ENCODE measurements at regions not wholly inside any gene's neighbourhood (a gene's known extent, or its start where the extent isn't known, plus 50 kb on each side); places are given as distances from the start of the nearest gene placed in this dataset.

DNA sequence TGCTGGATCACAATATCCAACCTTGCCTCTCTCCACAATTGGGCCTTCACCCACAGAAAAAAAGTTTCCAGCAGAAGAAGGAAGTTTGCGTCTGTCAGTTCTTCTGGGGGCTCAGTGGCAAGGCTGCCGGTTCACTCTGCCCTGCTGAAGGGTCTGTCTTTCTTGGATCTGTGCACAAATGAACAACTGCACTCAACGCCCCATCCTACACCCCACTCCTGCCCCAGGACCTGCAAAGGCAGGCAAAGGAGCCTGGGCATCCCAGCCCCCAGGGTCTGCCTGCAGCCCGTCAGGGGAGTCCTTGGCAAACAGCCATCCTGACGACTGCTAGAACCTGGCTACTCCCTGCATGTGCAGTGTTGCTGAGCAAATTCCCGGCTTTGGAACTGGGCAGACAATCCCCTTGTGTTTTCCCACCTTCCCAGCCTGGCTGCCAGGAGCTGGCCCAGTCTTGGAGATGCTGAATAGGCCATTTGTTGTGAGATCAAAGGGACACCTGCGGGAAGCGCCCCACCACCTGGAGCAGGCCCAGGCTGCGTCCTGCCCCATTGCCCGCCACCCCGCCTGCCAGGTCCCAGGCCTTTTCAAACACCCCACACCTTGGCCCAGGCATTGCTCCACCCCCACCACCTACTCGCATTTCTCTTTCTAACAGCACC is 311.9 kb downstream of the BCL11B start:
- DNase-seq, result no peak

DNA sequence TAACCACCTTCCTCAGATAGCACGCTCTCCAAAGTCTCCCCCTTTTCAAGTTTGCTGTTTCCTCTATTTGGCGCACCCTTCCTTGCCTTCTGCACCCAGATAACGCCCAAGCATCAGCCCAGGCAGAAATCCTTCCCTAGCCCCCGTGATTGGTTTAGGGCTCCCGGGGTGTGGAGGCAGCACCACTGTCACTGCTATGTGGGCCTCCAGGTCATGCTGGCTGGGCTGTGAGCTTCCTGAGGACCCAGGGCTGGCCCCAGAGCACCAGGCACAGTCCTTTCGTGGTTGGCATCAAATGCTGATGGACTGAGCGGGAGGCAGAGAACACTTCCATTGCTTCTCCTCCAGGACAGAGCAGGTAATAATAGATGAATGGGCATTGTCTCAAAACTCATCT is 311.4 kb downstream of the BCL11B start:
- DNase-seq, result no peak

DNA sequence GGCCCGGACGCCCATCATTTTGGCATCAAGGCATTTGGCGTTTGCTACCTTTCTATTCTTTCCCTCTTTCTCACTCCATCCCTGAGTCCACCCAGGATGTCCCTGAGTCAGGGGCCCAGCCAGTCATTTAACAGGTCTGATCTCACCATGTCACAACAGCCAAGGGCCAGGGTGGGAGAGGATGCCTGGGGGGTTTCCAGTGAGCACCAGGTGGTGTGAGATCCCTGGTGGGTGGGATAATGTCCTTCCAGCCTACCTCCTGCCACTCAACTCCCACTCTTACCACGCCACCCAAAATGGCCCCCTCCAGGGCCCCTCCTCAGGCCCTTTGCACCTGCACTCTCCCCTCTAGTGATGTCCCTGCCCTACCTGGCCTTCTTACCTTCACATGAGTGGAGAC is 310.8 kb downstream of the BCL11B start:
- DNase-seq, result no peak

DNA sequence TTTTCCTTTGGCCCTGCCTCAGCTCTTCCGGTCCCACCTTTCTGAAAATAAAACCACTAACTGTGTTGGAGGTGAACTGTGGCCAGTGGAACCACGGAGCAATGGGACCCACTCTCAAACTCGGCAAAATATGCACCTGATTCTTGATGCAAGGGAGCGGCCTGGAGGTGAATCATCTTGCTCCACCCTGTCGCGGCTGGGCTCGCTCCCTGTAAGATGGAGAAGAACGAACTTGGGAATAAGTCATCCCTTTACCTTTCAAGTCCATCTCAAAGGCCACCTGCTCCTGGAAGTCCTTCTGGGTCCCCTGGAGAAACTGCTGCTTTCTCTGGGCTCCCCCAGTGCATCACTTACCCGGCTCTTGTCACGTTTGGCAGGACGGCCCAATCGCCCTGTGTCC is 309.9 kb downstream of the BCL11B start:
- DNase-seq, result no peak

DNA sequence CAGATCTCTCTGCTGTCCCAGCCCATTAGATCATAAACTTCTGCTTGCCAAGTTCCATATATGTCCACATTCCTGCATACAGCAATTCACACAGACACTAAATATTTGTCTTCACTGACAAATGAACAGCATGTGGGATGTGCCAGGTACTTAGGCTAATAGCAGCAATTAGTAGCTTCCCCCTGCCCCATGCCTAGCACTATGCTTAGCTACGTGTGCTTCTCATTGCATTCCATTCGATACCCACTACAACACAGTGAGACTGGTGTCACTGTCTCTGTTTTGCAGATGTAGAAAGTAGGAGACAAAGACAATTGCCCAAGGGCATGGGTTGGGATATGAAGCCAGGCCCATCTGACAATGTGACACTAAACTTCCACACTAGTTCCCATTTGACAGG is 308.4 kb downstream of the BCL11B start:
- no peak for DNase-seq

DNA sequence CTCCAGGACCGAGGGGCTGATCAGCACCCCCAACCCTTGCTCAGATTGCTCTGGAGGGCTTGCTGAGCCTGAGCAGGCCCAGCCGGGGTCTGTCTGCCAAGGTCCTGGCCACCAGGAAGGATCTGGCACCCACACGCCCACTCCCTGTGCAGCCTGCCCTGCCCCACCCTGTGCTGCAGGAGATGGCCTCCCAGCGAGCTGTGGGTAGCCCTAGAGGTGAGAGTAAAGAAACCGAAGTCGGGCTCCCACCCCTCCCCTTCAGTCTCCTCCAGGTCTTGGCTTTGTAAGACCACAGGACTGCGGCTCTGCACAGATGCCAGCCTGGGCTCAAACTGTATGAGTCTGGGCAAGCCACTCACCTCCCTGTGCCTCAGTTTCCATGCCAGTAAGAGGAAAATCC is 307.8 kb downstream of the BCL11B start:
- DNase-seq, result no peak

DNA sequence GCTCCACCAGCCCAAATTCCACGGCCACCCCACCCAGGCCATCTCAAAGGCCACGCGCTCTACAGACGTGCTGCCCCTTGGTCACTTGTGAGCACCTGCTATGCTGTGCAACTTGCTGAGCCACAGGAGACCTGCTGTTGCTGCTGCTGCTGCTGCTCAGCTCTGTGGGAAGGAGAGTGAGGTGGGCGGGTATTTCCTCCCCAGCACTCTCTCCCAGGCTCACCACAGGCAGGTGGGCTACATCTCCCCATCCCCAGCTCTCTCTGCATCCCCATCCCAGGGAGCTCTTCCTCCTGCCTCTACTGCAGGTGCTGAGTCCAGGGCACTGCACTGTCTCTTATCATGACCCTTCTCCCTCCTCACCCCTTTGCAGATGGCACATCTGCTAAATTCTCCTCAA is 306.9 kb downstream of the BCL11B start:
- no peak for DNase-seq

DNA sequence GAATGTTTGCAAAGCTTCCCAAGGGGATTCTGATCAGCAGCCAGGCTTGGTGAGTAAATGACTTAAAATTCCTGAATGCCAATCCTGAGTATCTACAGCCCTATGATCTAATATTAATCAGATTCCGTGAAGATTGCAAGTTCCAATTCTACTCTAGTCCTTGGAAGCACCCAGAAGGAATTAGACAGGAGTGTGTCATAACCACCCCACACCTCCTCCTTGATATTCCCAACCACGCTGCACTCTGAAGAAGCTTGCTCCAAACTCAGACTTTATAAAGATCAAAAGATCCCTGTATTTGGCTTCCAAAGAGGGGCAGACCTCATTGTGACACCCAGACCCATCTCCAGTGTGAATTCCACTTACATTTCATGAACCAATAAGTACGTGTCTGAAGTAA is 306.0 kb downstream of the BCL11B start:
- no peak for DNase-seq

DNA sequence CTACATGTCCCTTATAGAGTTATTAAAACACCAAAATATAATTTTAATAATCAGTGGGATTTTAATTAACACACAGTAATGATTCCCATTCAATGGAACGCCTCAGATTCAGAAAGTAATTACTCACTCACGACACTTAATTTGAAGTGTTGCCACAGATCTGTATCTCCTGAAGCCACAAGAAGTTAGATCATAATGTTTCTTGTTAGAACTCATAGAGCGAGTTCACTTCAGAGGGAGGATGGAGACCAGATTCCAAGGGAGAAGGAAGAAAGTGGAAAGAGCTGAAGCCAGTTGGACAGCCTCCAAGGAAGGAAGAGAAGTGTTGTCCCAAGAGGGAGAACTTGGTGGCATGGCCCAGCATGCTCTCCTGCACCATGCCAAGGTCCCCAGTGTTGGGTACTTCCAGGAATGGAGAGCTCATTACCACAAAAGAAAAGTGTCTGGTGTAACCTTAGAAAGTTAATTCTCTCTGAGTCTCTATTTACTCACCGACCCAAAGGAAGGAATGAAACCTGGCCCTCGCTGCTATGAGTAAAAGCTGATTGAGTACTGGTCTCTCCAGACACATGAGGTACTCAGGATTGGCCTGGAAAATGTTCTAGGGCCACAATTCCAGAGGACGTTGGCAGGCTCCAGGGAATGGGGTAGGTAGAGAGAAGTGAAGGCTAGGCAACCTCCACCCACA is 305.4 kb downstream of the BCL11B start:
- DNase-seq, result no peak

DNA sequence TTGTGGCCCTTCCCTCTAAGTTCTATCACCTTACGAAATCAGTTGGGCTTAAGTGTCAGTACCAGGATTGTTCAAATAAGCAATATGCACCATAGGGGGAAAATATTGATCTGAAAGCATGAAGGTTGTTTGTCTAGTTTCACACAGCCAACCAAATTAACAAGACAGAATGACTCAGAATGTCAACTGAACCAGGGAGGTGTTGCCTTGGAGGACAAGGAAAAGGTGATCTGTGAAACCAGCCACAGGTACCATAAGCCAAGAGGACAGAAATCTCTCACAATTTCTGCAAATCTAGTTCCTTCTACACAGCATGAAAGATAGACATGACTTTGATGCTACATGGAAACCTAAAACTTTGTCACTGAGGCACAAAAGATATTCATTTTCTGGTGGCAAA is 297.9 kb downstream of the BCL11B start:
- DNase-seq, result no peak

DNA sequence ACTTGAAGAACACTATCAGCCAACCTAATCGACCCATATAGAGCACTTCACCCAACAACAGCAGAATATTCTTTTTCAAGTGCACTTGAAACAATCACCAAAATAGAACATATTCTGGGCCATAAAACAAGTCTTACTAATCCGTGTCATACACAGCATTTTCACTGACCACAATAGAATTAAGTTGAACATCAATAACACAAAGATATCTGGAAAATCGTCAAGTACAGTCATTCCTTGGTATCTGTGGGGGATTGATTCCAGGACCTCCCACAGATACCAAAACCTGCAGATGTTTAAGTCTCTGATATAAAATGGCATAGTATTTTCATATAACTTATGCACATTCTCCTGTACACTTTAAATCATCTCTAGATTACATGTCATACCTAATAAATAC is 295.7 kb downstream of the BCL11B start:
- no peak for DNase-seq

DNA sequence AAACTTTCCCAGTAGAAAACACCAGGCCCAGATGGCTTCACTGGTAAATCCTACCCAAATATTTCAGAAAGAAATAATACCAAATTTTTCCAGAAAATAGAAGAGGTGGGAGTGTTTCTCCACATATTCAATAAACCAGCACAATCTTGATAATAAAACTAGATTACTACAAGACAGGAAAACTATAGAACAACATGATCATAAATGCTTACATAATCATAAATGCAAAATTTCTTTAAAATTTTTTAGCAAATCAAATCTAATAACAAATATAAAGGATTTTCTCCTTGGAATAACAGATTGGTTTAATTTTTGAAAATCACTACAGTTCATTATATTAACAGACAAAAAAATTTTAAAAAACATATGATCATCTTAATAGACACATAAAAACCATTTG is 294.5 kb downstream of the BCL11B start:
- no peak for DNase-seq

DNA sequence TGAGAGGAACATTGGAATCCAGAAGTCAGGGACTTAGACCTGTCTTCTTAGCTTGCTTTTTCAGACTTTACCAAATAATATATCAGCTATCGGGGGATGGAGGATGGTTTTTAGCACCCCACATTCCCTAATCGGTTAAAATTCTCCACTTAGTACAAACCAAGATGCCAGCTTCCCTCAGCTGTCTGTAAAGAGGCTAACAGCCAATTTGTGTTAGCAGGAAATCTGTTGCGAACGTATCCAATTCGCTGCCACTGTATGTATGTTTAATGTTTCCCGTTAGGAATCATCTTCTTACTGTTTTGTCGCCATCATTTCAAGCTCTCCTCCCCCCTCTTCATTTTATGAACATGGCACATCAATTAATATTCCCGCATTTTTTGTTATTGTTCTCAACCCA is 289.0 kb downstream of the BCL11B start:
- DNase-seq, result no peak

DNA sequence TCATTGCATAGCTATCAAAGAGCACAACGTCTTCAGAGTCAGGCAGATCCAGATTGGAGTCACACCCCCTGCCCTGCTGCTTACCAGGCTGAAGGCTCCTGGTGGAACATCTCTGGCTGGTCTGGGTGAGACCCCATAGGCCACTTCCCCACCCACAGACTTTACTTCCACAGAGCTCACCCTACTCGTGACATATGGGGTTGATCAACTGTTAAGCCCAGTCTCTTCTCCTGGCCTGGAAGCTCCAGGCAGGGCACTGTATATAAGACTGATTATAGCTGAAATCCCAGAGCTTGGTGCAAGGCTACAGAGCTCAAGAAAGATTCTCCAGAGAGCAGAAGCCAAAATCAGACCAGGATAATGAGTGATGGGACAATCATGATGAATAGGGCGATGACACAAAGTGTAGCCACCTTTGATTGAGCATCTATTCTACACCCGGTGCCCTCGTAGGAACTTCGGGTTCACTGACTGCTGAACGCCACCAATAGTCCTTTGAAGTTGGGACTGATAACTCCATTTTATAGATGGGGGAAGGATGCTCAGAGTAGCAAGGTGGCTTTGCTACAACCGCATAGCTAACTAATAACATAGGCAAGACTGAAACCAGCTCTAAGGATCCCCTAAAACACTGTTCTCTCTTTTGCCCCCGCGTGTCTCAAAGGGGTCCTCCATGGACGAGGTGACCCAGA is 287.8 kb downstream of the BCL11B start:
- no peak for DNase-seq

DNA sequence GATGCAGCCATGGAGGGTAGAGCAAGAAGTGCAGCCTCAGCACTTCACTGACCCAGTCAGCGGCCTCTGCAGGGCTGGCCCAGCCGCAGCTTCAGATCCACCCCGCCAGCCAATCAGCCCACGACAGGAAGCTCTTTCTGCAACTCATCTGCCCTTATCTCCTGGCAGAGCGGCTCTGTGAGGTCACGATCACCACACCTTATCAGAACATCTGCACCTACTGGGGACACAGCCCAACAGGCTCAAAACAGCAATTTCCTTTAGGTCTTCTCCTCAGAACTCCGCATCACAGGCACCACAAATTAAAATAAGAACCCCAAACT is 287.3 kb downstream of the BCL11B start:
- no peak for DNase-seq

DNA sequence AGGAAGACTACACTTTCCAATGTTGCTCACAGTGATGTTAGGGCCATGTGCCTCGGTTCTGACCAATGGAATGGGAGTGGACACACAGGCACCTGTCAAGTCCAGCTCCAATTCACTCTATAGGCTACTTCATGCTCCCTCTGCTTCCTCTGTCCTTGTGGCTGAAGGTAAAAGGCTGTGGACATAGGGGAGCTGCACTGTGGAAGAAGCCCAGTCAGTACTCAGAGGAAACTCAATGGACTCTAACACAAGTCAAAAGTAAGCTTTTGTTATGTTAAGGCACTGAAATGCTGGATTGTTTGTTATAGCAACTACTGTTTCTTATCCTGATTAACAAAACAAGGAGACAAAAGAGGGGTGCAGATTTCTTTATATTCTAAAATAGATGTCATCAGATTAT is 278.2 kb downstream of the BCL11B start:
- DNase-seq, result no peak

DNA sequence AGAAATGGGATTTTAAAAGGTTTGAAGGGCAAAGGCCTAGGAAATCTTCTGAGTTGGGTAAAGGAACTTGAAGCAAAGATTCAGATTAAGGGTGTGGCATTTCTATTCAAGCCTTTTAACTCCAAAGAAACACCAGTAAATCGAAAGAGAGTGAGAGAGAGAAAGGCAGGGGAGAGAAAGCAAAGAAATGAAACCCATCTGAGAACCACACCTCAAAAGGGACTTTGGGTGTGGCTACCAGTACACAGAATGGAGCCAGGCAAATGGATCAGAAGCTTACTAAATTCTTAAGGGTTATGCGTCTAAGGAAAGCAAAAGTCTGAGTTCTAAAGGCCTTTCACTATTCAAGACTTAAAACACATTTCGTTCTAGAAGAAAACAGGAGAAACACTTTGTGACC is 277.4 kb downstream of the BCL11B start:
- DNase-seq, result no peak

DNA sequence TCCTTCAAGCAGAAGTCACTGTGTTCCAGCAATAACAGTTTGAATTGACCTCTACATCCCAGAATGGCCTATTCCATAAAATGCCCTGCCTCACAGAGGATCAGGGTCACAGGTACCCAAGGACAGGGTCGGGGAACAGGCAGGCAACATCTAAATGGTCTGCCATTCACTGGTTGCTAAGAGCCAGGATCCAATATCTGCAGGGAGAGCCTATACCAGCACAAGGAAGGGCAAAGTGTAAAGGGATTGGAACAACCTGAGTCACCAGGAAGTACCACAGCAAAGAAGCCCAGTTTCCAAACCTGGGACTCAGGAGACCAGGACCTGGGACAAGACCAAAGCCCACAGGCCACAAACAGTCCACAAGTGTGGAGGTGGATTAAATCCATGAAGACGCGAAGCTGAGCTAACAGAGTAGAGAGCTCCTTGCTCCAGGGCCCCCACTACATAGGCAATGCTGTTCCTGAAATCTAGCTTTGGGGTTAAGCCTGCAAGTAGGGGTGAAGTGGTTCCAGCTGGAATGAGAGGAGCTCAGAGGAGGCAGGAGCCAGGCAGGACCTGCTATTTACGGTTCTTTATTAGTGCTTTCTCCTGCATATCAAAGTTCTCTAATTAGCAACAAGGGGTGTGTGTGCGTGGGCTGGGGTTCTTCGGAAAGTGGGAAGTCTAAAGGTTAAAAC is 274.3 kb downstream of the BCL11B start:
- DNase-seq, result no peak

DNA sequence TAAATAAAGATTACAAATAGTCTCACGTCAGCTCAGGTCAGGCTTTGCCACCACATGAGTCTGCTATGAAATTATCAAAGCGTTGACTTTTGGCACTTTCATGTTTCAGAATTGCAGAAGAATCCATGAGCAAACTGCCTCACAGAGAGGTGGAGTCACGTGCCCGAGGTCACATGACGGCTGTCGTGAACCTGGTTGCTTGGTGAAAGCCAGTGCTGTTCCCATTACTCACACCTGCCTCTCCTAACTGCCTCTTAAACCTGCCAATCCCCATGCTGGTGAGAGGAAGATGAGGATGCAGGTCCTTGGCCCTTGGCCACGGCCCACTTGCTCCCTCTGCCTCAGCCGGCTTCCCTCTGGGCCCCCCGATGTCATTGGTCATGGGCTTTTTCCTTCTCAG is 272.7 kb downstream of the BCL11B start:
- DNase-seq, result no peak

DNA sequence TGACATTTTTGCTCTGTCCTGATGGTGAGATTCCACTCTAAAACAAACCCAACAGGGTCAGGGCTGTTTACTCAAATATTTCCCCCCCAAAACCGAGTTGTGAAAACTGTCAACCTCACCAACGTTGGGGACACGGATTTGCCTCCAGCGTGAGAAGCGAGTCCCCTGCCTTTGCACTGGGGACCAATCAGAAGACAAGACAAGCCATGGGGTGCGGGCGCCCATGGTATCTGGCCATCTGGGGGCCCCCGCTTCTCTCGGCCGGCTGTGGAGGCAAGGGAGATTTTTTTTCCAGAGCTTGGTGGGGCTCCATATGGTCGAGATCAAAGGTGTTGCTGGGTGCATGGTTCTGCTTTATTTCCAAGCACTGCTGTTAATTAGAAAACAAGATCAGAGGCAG is 272.1 kb downstream of the BCL11B start:
- no peak for DNase-seq

DNA sequence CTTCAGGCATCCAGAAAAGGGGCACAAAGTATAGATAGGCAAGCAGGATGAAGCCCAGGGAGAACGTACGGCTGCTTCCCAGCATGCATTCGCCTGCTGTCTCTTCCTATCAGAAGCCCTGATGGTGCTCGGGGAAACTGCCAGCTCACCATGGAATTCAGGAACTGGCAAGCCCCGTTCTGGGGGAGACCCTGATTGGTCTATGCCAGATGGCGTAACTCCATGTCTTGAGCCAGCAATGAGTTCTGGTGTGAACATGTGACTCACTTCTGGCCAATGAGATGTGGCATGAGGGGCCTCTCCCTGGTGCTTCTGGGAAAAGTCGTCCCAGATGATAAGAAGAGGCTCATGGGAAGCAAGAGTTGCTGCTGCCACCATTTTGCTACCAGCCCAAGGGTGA is 270.8 kb downstream of the BCL11B start:
- DNase-seq, result no peak

DNA sequence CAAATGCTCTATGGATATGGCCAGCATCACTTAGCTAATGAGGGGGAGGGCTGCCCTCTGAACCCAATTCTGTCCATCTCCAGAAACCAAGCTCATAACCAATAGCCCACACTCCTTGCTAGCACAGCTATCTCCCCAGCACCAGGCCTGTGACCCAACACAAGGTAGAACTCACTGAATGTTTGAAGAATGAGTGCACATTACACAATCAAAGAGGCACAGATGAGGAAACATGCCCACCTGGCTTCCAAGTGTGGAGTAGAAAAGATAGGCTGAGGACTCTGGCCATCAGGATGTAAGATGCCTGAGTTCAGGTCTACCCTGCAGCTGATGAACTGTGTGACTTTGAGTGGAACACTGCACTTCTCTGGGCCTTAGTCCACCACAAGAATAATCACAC is 268.4 kb downstream of the BCL11B start:
- DNase-seq, result no peak

DNA sequence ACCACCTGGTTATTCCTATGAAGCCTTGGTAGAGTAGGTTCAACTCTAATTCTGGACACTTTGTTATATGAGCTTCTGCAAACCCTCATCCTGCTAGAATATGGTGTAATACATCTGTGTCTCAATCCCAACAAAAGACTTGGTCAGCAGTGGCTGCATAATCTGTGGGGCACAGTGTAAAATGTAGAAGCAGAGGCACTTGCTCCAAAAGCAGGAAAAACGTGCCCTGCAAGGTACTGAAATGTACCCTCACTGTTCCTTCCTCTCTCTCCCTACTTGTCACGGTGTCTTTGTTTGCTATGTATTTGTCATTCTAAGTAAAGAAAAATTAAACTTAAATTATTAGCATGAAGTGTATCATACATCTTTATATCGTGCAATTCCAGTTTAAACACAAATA is 267.9 kb downstream of the BCL11B start:
- DNase-seq, result no peak

DNA sequence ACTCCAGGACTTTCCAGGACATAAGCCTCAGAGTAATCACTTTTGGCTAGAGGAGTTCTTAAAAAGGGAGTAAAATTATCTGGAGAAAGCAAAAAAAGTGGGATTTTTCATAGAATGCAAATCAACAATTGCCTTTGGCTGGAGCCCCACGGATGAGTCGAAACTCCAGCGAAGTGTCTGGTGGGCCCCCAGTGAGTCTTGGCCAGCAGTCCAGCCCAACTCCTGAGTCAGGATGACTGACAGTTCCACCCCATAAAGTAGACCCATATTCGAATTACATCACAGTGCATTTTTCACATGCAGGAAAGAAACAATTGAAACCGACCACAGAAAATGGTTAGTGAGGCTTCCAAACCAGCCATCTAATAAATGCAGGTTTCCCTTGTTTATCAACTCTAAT is 265.7 kb downstream of the BCL11B start:
- DNase-seq, result no peak
